Upper lobe of left lung (tissue), 4 donors: ENCODE measurements at regions not wholly inside any gene's neighbourhood (a gene's known extent, or its start where the extent isn't known, plus 50 kb on each side); places are given as distances from the start of the nearest gene placed in this dataset.

Source experiments
- CTCF ChIP-seq, 6 experiments: fragments of 450-650 bp in 4 of 6; fragments of 200-600 bp in 2 of 6; sonication (generic) in 2 of 6; IDR thresholded peaks; one replicate each; pipeline ENCODE4 v1.5.1; 2016 to 2019; ENCODE audit warnings: antibody characterized with exemption in 6 of 6
- EP300 ChIP-seq, 4 donors: sonication (generic); formaldehyde crosslinking; IDR thresholded peaks; one replicate each; pipeline ENCODE4 v1.5.1; 2017; ENCODE audit warnings: antibody characterized with exemption in 4 of 4, control low read depth in 2 of 4
- POLR2A ChIP-seq, 4 donors: fragments of 450-650 bp; IDR thresholded peaks; one replicate each; pipeline ENCODE4 v1.5.1; 2016 to 2017; ENCODE audit warnings: antibody characterized with exemption in 4 of 4, mild to moderate bottlenecking in 2 of 4

GRCh38 chr6:150534553-150534952 lies 65.1 kb upstream of the PLEKHG1 start:
- TF ChIP-seq POLR2A (IDR thresholded peaks at IDR 0.05) (no peak), CTCF (IDR thresholded peaks at IDR 0.05) (no peak), EP300 (IDR thresholded peaks at IDR 0.05) (no peak)
